ENCODE measurements at regions not wholly inside any gene's neighbourhood (a gene's known extent, or its start where the extent isn't known, plus 50 kb on each side); places are given as distances from the start of the nearest gene placed in this dataset.

DNA sequence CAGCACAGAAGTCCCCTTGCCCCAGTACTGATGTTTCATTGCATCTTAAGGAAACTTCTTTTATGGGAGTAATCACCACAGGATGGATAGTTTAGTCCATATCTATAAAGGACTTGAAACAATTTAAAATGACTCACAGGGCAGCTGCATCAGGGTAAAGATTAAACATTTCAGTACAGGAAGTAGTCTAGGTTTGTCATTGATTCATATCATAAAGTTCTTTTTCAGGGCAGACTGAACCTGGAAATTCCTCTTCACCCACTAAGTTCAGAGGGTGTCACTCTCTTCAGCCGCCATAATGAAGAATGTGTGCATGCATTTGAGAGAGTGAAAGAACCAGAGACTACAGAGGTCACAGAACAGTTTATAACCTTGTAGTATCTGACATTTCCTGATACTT lies 296.3 kb upstream of the JAG1 start:
- Histone ChIP-seq H3K27me3 (ENCODE audit: insufficient read depth, low read length, poor library complexity, severe bottlenecking) (no peaks in the 10 kb centered on the region), H3K79me2 (ENCODE audit: insufficient read depth, low read length) (no peaks in the 10 kb centered on the region), H3K36me3 (ENCODE audit: insufficient read depth, low read length) (no peaks in the 10 kb centered on the region), H3K9ac (ENCODE audit: low read depth, low read length, poor library complexity, severe bottlenecking) (no peak overlapping the region), H3K9me3 (ENCODE audit: insufficient read depth, low read depth, low read length) (no peaks in the 10 kb centered on the region), H3K4me2 (ENCODE audit: low read depth, low read length, poor library complexity, severe bottlenecking) (no peak overlapping the region), H3K9me2 (replicated peaks; ENCODE audit: low read depth, low read length) (no peaks in the 10 kb centered on the region), H2AFZ (ENCODE audit: low read length) (no peak overlapping the region), H3K4me3 (ENCODE audit: low read length, poor library complexity, severe bottlenecking) (no peak overlapping the region), H3K4me1 (ENCODE audit: insufficient read depth, low read length, poor library complexity, severe bottlenecking) (no peaks in the 10 kb centered on the region), H3F3A (ENCODE audit: low read depth) (no peaks in the 10 kb centered on the region), H4K20me1 (ENCODE audit: insufficient read depth, low read length, poor library complexity, severe bottlenecking) (no peaks in the 10 kb centered on the region)
- TF ChIP-seq EZH2phosphoT487 (IDR thresholded peaks at IDR 0.05; ENCODE audit: borderline replicate concordance) (no peak), CTCF (conservative IDR thresholded peaks at IDR 0.05; ENCODE audit: low read length) (no peak)

GRCh38 chr20:10971096-10971495 lies 297.3 kb upstream of the JAG1 start:
- no peaks in the 10 kb centered on the region for H4K20me1 ChIP-seq (ENCODE audit: insufficient read depth, low read length, poor library complexity, severe bottlenecking)
- H3K27me3 ChIP-seq (ENCODE audit: insufficient read depth, low read length, poor library complexity, severe bottlenecking), result no peaks in the 10 kb centered on the region
- H2AFZ ChIP-seq (ENCODE audit: low read length), result no peak overlapping the region
- H3F3A ChIP-seq (ENCODE audit: low read depth), result no peaks in the 10 kb centered on the region
- no peak overlapping the region for H3K9ac ChIP-seq (ENCODE audit: low read depth, low read length, poor library complexity, severe bottlenecking)
- no peak for TF ChIP-seq CTCF (conservative IDR thresholded peaks at IDR 0.05; ENCODE audit: low read length)
- no peak for TF ChIP-seq EZH2phosphoT487 (IDR thresholded peaks at IDR 0.05; ENCODE audit: borderline replicate concordance)
- H3K9me2 ChIP-seq (replicated peaks; ENCODE audit: low read depth, low read length), result no peaks in the 10 kb centered on the region
- no peaks in the 10 kb centered on the region for H3K9me3 ChIP-seq (ENCODE audit: insufficient read depth, low read depth, low read length)
- H3K4me1 ChIP-seq (ENCODE audit: insufficient read depth, low read length, poor library complexity, severe bottlenecking), result no peaks in the 10 kb centered on the region
- H3K36me3 ChIP-seq (ENCODE audit: insufficient read depth, low read length), result no peaks in the 10 kb centered on the region
- H3K4me2 ChIP-seq (ENCODE audit: low read depth, low read length, poor library complexity, severe bottlenecking), result no peak overlapping the region
- H3K79me2 ChIP-seq (ENCODE audit: insufficient read depth, low read length), result no peaks in the 10 kb centered on the region
- H3K4me3 ChIP-seq (ENCODE audit: low read length, poor library complexity, severe bottlenecking), result no peak overlapping the region

DNA sequence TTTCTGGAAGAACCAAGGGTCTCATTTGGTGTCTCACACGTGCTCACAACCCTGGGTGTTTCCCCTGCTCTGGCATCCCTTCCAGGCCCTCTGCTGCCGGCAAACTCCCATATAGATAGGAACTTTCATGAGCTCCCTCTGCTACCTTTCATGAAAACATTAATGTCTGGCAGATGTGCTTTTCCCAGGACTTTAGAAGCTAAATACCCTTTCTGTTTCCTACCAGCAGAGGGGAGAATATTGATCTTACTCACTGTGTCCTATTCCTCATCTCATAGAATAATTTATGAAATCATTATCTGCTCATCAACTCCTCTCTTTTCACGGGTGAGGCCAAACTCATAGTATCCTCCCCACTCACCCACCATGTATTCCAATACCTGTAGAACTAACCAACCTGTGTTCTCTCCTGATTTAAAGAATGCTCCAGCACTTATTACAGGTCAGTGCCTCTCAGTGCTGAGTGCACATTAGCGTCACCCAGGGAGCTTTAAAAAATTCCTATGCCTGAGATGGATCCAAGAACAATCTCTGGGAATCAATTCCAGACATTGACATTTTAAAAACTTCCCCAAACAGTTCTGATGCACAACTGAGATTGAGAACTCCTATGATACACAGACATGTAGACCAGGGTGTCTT lies 298.5 kb upstream of the JAG1 start:
- no peak overlapping the region for H3K4me2 ChIP-seq (ENCODE audit: low read depth, low read length, poor library complexity, severe bottlenecking)
- no peaks in the 10 kb centered on the region for H4K20me1 ChIP-seq (ENCODE audit: insufficient read depth, low read length, poor library complexity, severe bottlenecking)
- no peaks in the 10 kb centered on the region for H3K79me2 ChIP-seq (ENCODE audit: insufficient read depth, low read length)
- H3K4me3 ChIP-seq (ENCODE audit: low read length, poor library complexity, severe bottlenecking), result no peak overlapping the region
- no peaks in the 10 kb centered on the region for H3K4me1 ChIP-seq (ENCODE audit: insufficient read depth, low read length, poor library complexity, severe bottlenecking)
- TF ChIP-seq EZH2phosphoT487 (IDR thresholded peaks at IDR 0.05; ENCODE audit: borderline replicate concordance) (no peak), CTCF (conservative IDR thresholded peaks at IDR 0.05; ENCODE audit: low read length) (no peak)
- no peaks in the 10 kb centered on the region for H3K36me3 ChIP-seq (ENCODE audit: insufficient read depth, low read length)
- no peaks in the 10 kb centered on the region for H3F3A ChIP-seq (ENCODE audit: low read depth)
- H3K9me3 ChIP-seq (ENCODE audit: insufficient read depth, low read depth, low read length), result no peaks in the 10 kb centered on the region
- H3K9ac ChIP-seq (ENCODE audit: low read depth, low read length, poor library complexity, severe bottlenecking), result no peak overlapping the region
- H3K9me2 ChIP-seq (replicated peaks; ENCODE audit: low read depth, low read length), result no peaks in the 10 kb centered on the region
- H2AFZ ChIP-seq (ENCODE audit: low read length), result no peak overlapping the region
- no peaks in the 10 kb centered on the region for H3K27me3 ChIP-seq (ENCODE audit: insufficient read depth, low read length, poor library complexity, severe bottlenecking)
